WTC11 (cell line): ENCODE measurements at regions not wholly inside any gene's neighbourhood (a gene's known extent, or its start where the extent isn't known, plus 50 kb on each side); places are given as distances from the start of the nearest gene placed in this dataset.

ENCODE experiments used
- CREB1 ChIP-seq: sonication (generic); formaldehyde crosslinking; IDR thresholded peaks from 2 replicates; pipeline ENCODE4 v1.8.0; 2023; ENCODE audit warnings: mild to moderate bottlenecking, missing genetic modification reagents
- JUN ChIP-seq: sonication (generic); formaldehyde crosslinking; IDR thresholded peaks from 2 replicates; pipeline ENCODE4 v1.8.0; 2023; ENCODE audit warnings: mild to moderate bottlenecking, missing genetic modification reagents
- NR2C2 ChIP-seq: sonication (generic); formaldehyde crosslinking; IDR thresholded peaks from 2 replicates; pipeline ENCODE4 v1.8.0; 2022; ENCODE audit warnings: mild to moderate bottlenecking, missing genetic modification reagents
- TCF7 ChIP-seq: sonication (generic); formaldehyde crosslinking; IDR thresholded peaks from 2 replicates; pipeline ENCODE4 v1.8.0; 2022; ENCODE audit warnings: mild to moderate bottlenecking, low read depth, missing genetic modification reagents, moderate library complexity
- ZNF121 ChIP-seq: sonication (generic); formaldehyde crosslinking; IDR thresholded peaks from 2 replicates; pipeline ENCODE4 v1.8.0; 2023; ENCODE audit warnings: missing genetic modification reagents
- TF ChIP-seq, protein P1 (sequence below): sonication (generic); formaldehyde crosslinking; IDR thresholded peaks from 2 replicates; pipeline ENCODE4 v1.8.1; 2022; ENCODE audit warnings: low read depth, missing genetic modification reagents, borderline replicate concordance
- TF ChIP-seq, protein P2 (sequence below): sonication (generic); formaldehyde crosslinking; IDR thresholded peaks from 2 replicates; pipeline ENCODE4 v1.8.1; 2022; ENCODE audit warnings: mild to moderate bottlenecking, moderate library complexity, missing genetic modification reagents
- TF ChIP-seq, protein P3 (sequence below): fragments of 250-450 bp; sonication (Bioruptor Pico); IDR thresholded peaks from 2 replicates; pipeline ENCODE4 v1.8.0; 2021; ENCODE audit warnings: mild to moderate bottlenecking
- TF ChIP-seq, protein P4 (sequence below): sonication (generic); formaldehyde crosslinking; conservative IDR thresholded peaks from 2 replicates; pipeline ENCODE4 v1.8.1; 2022; ENCODE audit warnings: mild to moderate bottlenecking, missing genetic modification reagents
- TF ChIP-seq, protein P5 (sequence below): fragments of 200-600 bp; IDR thresholded peaks from 2 replicates; pipeline ENCODE4 v1.8.0; 2022; ENCODE audit warnings: antibody characterized with exemption
- TF ChIP-seq, protein P6 (sequence below): sonication (generic); formaldehyde crosslinking; IDR thresholded peaks from 2 replicates; pipeline ENCODE4 v1.8.1; 2022; ENCODE audit warnings: missing genetic modification reagents, borderline replicate concordance
- TF ChIP-seq, protein P7 (sequence below): sonication (generic); formaldehyde crosslinking; IDR thresholded peaks from 2 replicates; pipeline ENCODE4 v1.8.1; 2023; ENCODE audit warnings: mild to moderate bottlenecking, missing genetic modification reagents, moderate library complexity
- TF ChIP-seq, protein P8 (sequence below): sonication (generic); formaldehyde crosslinking; IDR thresholded peaks from 2 replicates; pipeline ENCODE4 v1.8.1; 2023; ENCODE audit warnings: mild to moderate bottlenecking, missing genetic modification reagents, borderline replicate concordance

DNA sequence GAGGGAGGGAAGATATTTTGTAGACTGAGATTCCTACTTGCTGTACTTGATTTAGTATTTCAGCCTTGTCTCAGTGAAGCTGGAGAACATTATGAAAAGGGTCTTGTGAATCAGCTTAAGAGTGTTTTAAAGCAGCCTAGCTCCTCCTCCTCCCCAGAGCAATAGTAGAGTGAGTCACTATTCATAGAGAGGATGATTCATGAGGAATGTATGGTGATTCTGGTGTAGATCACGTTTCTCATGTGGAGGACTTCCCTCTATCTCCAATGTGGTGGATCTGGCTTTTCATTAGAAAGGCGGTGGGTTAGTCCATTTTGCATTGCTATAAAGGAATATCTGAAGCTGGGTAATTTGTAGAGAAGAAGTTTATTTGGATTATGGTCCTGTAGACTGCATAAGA is 340.1 kb upstream of the CHRM2 start:
- no peak for TF ChIP-seq TCF7 (CRISPR knock-in tag)
- TF ChIP-seq, protein P1, sequence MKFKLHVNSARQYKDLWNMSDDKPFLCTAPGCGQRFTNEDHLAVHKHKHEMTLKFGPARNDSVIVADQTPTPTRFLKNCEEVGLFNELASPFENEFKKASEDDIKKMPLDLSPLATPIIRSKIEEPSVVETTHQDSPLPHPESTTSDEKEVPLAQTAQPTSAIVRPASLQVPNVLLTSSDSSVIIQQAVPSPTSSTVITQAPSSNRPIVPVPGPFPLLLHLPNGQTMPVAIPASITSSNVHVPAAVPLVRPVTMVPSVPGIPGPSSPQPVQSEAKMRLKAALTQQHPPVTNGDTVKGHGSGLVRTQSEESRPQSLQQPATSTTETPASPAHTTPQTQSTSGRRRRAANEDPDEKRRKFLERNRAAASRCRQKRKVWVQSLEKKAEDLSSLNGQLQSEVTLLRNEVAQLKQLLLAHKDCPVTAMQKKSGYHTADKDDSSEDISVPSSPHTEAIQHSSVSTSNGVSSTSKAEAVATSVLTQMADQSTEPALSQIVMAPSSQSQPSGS, result no peak
- TF ChIP-seq, protein P2, sequence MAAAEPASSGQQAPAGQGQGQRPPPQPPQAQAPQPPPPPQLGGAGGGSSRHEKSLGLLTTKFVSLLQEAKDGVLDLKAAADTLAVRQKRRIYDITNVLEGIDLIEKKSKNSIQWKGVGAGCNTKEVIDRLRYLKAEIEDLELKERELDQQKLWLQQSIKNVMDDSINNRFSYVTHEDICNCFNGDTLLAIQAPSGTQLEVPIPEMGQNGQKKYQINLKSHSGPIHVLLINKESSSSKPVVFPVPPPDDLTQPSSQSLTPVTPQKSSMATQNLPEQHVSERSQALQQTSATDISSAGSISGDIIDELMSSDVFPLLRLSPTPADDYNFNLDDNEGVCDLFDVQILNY (CRISPR knock-in tag), result no peak
- TF ChIP-seq, protein P3, sequence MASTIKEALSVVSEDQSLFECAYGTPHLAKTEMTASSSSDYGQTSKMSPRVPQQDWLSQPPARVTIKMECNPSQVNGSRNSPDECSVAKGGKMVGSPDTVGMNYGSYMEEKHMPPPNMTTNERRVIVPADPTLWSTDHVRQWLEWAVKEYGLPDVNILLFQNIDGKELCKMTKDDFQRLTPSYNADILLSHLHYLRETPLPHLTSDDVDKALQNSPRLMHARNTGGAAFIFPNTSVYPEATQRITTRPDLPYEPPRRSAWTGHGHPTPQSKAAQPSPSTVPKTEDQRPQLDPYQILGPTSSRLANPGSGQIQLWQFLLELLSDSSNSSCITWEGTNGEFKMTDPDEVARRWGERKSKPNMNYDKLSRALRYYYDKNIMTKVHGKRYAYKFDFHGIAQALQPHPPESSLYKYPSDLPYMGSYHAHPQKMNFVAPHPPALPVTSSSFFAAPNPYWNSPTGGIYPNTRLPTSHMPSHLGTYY (CRISPR knock-in tag), result no peak
- TF ChIP-seq, protein P4, sequence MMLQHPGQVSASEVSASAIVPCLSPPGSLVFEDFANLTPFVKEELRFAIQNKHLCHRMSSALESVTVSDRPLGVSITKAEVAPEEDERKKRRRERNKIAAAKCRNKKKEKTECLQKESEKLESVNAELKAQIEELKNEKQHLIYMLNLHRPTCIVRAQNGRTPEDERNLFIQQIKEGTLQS (CRISPR knock-in tag), result no peak
- TF ChIP-seq, protein P5, sequence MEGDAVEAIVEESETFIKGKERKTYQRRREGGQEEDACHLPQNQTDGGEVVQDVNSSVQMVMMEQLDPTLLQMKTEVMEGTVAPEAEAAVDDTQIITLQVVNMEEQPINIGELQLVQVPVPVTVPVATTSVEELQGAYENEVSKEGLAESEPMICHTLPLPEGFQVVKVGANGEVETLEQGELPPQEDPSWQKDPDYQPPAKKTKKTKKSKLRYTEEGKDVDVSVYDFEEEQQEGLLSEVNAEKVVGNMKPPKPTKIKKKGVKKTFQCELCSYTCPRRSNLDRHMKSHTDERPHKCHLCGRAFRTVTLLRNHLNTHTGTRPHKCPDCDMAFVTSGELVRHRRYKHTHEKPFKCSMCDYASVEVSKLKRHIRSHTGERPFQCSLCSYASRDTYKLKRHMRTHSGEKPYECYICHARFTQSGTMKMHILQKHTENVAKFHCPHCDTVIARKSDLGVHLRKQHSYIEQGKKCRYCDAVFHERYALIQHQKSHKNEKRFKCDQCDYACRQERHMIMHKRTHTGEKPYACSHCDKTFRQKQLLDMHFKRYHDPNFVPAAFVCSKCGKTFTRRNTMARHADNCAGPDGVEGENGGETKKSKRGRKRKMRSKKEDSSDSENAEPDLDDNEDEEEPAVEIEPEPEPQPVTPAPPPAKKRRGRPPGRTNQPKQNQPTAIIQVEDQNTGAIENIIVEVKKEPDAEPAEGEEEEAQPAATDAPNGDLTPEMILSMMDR, result no peak
- TF ChIP-seq, protein P6, sequence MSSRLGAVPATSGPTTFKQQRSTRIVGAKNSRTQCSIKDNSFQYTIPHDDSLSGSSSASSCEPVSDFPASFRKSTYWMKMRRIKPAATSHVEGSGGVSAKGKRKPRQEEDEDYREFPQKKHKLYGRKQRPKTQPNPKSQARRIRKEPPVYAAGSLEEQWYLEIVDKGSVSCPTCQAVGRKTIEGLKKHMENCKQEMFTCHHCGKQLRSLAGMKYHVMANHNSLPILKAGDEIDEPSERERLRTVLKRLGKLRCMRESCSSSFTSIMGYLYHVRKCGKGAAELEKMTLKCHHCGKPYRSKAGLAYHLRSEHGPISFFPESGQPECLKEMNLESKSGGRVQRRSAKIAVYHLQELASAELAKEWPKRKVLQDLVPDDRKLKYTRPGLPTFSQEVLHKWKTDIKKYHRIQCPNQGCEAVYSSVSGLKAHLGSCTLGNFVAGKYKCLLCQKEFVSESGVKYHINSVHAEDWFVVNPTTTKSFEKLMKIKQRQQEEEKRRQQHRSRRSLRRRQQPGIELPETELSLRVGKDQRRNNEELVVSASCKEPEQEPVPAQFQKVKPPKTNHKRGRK (CRISPR knock-in tag), result no peak
- TF ChIP-seq NR2C2 (CRISPR knock-in tag), result no peak
- TF ChIP-seq, protein P7, sequence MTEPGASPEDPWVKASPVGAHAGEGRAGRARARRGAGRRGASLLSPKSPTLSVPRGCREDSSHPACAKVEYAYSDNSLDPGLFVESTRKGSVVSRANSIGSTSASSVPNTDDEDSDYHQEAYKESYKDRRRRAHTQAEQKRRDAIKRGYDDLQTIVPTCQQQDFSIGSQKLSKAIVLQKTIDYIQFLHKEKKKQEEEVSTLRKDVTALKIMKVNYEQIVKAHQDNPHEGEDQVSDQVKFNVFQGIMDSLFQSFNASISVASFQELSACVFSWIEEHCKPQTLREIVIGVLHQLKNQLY (CRISPR knock-in tag), result no peak
- no peak for TF ChIP-seq CREB1
- no peak for TF ChIP-seq JUN (CRISPR knock-in tag)
- TF ChIP-seq ZNF121 (CRISPR knock-in tag), result no peak
- TF ChIP-seq, protein P8, sequence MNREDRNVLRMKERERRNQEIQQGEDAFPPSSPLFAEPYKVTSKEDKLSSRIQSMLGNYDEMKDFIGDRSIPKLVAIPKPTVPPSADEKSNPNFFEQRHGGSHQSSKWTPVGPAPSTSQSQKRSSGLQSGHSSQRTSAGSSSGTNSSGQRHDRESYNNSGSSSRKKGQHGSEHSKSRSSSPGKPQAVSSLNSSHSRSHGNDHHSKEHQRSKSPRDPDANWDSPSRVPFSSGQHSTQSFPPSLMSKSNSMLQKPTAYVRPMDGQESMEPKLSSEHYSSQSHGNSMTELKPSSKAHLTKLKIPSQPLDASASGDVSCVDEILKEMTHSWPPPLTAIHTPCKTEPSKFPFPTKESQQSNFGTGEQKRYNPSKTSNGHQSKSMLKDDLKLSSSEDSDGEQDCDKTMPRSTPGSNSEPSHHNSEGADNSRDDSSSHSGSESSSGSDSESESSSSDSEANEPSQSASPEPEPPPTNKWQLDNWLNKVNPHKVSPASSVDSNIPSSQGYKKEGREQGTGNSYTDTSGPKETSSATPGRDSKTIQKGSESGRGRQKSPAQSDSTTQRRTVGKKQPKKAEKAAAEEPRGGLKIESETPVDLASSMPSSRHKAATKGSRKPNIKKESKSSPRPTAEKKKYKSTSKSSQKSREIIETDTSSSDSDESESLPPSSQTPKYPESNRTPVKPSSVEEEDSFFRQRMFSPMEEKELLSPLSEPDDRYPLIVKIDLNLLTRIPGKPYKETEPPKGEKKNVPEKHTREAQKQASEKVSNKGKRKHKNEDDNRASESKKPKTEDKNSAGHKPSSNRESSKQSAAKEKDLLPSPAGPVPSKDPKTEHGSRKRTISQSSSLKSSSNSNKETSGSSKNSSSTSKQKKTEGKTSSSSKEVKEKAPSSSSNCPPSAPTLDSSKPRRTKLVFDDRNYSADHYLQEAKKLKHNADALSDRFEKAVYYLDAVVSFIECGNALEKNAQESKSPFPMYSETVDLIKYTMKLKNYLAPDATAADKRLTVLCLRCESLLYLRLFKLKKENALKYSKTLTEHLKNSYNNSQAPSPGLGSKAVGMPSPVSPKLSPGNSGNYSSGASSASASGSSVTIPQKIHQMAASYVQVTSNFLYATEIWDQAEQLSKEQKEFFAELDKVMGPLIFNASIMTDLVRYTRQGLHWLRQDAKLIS (CRISPR knock-in tag), result no peak
